Esophagus squamous epithelium (tissue), 4 donors: ENCODE measurements at regions not wholly inside any gene's neighbourhood (a gene's known extent, or its start where the extent isn't known, plus 50 kb on each side); places are given as distances from the start of the nearest gene placed in this dataset.

Experiments used
- POLR2A ChIP-seq, 4 donors: fragments of 450-650 bp; IDR thresholded peaks; one replicate each; pipeline ENCODE4 v1.6.1; 2017; ENCODE audit warnings: antibody characterized with exemption in 4 of 4, mild to moderate bottlenecking in 4 of 4, moderate library complexity in 3 of 4
- TF ChIP-seq, protein P1 (sequence below), 6 experiments: fragments of 450-650 bp in 4 of 6; fragments of 200-600 bp in 2 of 6; sonication (generic) in 2 of 6; IDR thresholded peaks; one replicate each; pipeline ENCODE4 v1.5.1; 2016 to 2019; ENCODE audit warnings: antibody characterized with exemption in 6 of 6, mild to moderate bottlenecking in 4 of 6, moderate library complexity in 4 of 6

DNA sequence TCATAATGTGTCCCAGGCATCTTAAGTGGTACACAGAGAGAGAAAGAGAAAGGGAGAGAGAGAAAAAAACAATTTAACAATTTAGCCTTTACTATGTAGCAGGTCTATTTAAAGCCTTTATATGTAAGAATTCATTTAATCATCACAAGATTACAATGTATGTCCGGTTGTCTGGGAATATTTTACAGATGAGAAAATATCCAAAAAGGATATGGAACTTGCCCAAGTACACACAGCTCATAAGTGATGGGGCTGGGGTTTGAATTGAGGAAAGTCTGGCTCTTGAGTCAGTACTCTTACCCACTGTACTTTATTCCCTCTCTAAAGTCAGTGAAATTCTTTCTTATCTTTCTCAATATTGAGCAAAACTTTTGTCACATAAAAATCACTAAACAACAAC, 104.6 kb downstream of the LYPLAL1 start:
- TF ChIP-seq, protein P1, sequence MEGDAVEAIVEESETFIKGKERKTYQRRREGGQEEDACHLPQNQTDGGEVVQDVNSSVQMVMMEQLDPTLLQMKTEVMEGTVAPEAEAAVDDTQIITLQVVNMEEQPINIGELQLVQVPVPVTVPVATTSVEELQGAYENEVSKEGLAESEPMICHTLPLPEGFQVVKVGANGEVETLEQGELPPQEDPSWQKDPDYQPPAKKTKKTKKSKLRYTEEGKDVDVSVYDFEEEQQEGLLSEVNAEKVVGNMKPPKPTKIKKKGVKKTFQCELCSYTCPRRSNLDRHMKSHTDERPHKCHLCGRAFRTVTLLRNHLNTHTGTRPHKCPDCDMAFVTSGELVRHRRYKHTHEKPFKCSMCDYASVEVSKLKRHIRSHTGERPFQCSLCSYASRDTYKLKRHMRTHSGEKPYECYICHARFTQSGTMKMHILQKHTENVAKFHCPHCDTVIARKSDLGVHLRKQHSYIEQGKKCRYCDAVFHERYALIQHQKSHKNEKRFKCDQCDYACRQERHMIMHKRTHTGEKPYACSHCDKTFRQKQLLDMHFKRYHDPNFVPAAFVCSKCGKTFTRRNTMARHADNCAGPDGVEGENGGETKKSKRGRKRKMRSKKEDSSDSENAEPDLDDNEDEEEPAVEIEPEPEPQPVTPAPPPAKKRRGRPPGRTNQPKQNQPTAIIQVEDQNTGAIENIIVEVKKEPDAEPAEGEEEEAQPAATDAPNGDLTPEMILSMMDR (IDR thresholded peaks at IDR 0.05): no peak
- TF ChIP-seq POLR2A (IDR thresholded peaks at IDR 0.05): no peak
